HG03045 (cell line): ENCODE measurements at regions not wholly inside any gene's neighbourhood (a gene's known extent, or its start where the extent isn't known, plus 50 kb on each side); places are given as distances from the start of the nearest gene placed in this dataset.

Experiments
- ATAC-seq: cut with Tn5 transposase; IDR thresholded peaks from one replicate; pipeline ENCODE4 v1.9.1; 2021; ENCODE audit warnings: mild to moderate bottlenecking, moderate library complexity; ENCODE audit not compliant: unreplicated experiment

GRCh38 chr20:22374678-22375590, 209.4 kb downstream of the FOXA2 start:
- no peak for ATAC-seq

DNA sequence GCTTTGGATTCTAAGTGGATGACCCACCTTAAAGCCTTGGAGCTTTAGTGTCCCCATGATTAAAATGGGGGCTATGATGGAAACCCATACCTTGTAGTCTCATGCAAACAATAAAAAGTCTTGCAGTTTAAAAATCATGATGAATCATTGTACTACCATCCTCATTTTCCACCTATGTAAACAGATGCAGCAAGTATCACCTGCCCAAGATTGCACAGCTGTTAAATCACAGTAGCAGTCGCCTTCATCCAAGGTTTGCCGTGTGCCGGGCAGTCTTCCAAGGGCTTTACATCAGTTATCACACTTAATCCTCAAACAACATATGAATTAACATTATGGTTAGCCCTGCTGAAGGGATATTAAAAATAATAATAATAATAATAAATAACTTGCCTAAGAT, 210.3 kb downstream of the FOXA2 start:
- ATAC-seq, result no peak

DNA sequence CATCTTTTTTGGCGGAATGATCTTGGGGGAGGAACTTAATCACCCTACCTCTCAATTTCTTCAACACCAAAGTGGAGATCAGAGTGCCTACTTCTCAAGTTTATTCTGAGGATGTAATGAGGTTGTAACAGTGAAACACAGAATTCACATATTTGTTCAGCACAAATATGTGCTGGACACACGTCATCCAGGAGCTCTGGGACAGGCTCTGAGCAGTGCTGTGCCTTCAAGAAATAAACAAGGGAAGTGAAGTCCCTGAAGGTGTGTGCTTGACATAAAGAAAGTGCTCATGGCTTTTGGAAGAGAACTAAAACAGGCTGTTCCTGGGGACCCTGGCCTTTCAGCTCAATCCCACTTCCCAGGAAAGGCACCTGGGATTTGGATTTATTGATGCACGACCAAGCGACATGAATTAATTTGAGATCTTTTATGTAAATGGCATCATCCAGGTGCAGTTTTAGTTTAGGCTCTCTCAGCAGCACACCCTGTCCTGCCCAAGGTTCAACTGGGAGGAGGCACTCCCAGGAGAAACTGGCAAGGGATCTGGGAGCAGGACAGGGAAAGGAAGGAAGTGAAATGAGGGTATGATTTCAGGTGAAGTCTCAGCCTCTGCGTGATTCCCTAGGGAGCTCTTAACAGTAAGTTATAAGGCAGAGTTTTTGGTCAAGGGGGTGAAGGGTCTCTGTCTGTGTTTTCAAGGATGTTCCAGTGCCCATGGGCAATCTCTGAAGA, 211.0 kb downstream of the FOXA2 start:
- no peak for ATAC-seq

GRCh38 chr20:22371843-22372242, 212.5 kb downstream of the FOXA2 start:
- ATAC-seq, result no peak

DNA sequence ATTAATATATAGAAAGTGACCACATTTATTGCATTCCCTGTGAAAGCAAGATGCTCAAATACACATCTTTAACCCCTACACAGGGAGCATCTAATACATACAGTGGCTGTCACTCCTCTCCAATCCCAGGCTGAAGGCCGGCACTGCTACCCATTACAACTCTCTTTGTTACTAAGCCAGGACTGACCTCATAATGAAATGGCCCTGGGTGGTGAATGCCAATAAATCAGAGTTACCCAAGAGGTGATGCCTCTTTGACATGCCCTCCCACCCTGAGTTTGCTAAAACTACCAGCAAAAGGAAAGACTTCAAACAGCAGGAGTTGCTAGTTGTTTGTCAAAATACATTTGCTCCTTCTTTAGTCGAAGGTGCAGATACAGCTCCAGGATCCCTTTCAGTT, 214.2 kb downstream of the FOXA2 start:
- ATAC-seq, result no peak

DNA sequence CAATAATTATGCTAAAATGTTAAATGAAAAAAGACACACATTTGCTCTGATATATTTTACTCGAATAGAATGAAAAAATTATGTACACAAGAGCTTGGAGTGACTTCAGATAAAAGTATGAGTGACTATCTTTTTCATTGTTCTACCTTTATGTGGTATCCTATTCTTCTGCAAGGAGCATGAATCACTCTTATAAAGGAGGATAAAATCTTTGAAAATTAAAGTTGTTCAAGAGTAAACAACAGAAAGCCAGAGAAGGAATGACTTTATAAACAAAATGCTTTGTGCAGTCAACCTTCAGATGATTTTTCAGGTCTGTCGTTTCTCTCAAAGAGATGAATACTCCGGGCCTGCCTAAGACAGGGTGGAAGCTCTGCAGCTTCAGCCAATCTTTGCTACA, 215.3 kb downstream of the FOXA2 start:
- no peak for ATAC-seq

GRCh38 chr20:22368235-22368634, 216.1 kb downstream of the FOXA2 start:
- no peak for ATAC-seq

DNA sequence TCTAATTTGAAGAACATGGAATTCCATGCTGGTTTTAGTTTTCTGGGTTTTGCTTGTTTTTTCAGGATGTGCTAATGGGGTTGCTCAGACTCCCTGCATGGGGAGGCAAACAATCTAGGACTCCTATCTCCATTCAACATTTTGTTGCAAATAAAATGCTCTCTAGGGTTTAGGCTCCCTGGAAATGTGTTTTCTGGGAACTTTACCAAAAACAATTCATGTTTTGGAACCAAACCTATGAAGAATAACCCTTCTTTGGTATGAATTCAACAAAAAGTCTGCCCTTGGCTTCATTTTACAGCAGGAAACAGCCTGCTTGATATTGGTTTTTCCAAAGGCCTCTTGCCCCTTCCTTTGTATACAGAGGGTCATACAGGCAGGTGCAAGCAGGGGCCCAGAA, 217.7 kb downstream of the FOXA2 start:
- no peak for ATAC-seq

- ATAC-seq, result no peak
Observed at GRCh38 chr20:22354647-22355046, 229.7 kb downstream of the FOXA2 start.

DNA sequence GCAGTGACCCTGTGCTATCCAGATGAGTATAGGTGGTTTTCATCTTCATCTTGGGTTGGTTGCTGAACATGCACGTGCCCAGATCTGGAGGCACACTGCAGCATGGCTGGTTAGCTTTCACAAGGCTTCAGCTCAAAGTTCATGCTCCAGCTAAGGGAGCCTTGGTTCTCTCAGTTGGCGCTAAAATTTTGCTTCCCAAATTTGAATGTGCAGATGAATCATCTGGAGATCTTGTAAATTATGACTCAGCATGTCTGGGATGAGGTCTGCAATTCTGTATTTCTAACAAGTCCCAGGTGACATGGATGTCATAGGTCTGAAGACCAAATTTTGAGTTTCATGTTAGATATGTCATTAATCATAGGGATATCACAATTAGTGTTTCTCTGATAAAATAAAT, 230.8 kb downstream of the FOXA2 start:
- no peak for ATAC-seq

DNA sequence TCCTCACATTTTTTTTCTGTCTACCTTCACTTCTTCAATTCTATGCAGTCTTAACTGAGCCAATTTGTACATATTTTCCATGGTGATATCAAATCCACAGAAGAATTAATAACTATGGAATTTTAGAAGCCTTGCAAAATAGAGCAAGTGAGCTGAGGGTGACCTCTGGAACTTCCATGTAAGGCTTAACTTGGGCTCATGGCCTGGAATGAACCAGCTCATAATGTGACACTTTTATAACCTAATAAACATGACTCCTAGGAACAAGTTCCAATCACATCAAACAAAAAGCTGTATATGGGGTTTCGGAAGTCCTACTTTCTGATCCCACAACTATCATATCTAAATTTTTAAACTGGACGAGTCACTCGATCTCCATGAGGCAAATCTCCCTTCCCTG, 232.4 kb downstream of the FOXA2 start:
- no peak for ATAC-seq

- no peak for ATAC-seq
Observed at GRCh38 chr20:22350624-22351023, 233.7 kb downstream of the FOXA2 start.

- ATAC-seq, result no peak
Observed at GRCh38 chr20:22348010-22348409, 236.4 kb downstream of the FOXA2 start.

DNA sequence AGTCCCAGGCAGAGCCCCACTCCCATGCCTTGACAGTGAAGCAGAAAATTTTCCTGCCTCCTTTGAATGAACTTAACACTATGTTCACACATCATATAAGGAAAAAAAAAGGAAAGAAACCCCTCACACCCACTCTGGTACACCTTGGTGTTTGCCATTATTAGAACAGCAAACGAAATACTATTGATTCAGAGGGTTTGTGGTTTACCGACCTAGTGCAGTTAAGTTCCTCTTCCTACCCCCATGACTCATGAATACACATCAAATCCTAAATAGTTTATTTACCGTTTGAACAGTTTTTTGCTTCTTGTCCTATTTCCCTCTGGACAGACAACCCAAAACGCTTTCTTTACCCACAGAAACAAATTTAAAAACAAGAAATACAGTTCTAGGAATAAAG, 237.7 kb downstream of the FOXA2 start:
- ATAC-seq, result no peak

DNA sequence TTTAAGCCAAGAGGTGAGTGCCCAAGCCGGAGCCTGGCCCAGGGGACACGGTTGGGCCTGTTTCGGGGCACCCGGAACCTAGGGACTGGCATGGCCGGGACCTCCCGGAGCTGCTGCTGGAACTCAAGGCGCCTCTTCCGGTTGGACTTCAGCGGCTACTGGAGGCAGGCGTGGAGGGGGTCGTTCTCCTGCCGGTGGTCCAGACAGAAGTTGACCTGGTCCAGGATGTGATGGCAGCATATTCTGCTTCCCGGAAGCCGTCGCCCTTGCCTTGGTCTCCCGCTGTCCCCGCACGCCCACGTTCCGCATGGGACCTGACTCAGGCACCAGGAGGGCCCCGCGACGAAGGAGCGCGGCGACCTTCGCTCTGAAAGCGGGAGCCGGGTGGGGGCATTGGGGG, 240.8 kb downstream of the FOXA2 start:
- ATAC-seq, result no peak

DNA sequence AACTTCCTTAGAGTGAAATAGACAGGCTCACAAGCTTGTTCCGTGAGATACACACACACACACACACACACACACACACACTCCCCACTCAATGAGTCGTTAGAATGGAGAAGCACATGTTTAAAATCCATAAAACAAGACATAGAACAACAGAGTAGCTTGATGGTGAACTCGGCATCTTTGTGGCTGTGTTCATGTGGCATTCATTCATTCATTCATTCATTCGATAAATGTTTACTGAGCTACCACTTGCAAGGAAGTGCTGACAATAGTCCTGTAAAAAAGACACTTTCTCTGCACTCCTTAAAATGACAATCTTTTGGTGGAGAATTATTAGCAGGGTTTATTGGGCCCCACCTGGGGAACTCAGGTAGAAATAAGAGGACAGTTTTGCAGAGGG, 242.0 kb downstream of the FOXA2 start:
- ATAC-seq, result no peak

DNA sequence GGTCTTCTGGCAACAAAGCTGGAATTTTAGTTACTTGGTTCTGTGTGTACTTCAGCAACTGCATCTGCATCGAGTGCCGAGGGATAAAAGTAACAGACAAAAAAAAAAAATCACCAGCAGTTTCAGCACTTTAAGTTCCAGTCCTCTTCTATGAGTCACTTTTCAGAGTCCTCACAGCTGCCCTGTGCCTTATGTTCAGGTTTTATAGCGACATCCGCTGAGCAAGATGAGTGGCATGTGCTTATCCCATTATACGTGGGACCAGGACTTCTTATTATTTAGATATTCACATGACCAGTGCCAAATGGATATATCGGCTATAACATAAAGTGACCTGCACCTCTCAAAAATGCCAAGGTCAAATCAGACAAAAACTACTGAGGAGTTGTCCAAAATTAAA, 242.9 kb downstream of the FOXA2 start:
- ATAC-seq, result no peak

- ATAC-seq, result no peak
Observed at GRCh38 chr20:22339946-22340345, 244.4 kb downstream of the FOXA2 start.

DNA sequence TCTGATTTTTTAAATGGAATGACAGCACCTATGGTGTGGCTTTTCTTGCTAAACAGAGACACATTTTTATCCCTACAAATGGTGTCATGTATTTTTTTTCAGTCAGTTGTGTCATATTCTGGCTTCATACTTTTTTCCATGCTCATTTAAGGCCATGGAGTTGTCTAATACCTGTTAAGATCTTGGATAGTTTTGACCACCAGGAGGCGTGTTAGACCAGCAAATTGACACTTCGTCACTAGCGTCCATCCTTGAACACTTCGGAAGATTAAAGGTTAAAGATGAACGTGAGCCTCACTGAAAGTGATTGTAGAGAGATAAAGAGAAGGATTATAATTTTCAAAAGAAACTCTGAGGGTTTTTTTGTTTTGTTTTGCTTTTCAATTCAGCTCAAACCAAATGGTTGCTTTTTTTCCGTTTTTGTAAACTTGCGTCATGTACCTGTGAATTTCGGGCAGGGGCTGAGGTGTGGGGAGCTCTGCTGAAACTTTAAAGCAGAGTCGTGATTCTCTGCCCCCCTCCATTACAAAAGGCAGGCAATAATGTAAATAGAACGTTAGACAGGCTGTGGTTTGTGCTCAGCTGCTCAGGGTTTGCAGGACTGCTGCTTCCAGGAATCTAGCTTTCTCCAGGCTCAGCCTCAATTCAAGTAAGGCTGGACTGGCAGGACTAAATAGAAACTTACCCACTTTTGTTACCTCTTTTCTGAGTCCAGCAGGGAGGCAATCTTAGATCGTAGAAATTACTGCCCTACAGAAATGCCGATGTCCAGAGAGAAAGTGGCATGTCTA, 245.1 kb downstream of the FOXA2 start:
- peak; percentile 50 for ATAC-seq

- no peak for ATAC-seq
Observed at GRCh38 chr20:22338140-22338708, 246.1 kb downstream of the FOXA2 start.

GRCh38 chr20:22335210-22335609, 249.2 kb downstream of the FOXA2 start:
- no peak for ATAC-seq
